HG03520 (cell line): ENCODE measurements at regions not wholly inside any gene's neighbourhood (a gene's known extent, or its start where the extent isn't known, plus 50 kb on each side); places are given as distances from the start of the nearest gene placed in this dataset.
"Not testable (repeated sequence)": the region's sequence is repeated elsewhere in the genome, so short reads cannot be mapped to it uniquely, and the experiment has no call there.

Experiments
- ATAC-seq: cut with Tn5 transposase; IDR thresholded peaks from one replicate; pipeline ENCODE4 v1.9.1; 2021; ENCODE audit warnings: mild to moderate bottlenecking, moderate library complexity; ENCODE audit not compliant: unreplicated experiment

DNA sequence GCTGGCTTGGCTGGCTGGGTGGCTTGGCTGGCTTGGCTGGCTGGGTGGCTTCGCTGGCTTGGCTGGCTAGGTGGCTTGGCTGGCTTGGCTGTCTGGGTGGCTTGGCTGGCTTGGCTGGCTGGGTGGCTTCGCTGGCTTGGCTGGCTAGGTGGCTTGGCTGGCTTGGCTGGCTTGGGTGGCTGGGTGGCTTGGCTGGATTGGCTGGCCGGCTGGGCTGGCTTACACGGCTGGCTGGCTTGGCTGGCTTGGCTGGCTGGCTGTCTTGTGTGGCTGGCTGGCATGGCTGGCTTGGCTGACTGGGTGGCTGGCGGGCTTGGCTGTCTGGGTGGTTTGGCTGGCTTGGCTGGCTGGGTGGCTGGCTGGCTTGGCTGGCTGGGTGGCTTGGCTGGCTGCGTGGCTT, 437.0 kb downstream of the GOLGA6L6 start:
- not testable (repeated sequence) for ATAC-seq

DNA sequence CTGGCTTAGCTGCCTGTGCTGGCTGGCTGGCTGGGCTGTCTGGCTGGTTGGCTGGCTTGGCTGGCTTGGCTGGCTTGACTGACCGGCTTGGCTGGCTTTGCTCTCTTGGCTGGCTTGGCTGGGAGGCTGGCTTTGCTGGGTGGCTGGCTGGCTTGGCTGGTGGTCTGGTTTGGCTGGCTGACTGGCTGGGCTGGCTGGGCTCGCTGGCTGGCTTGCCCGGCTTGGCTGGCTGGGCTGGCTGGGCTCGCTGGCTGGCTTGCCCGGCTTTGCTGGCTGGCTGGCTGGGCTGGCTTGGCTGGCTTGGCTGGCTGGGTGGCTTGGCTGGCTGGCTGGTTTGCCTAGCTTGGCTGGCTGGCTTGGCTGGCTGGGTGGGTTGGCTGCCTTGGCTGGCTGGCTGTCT, 438.7 kb downstream of the GOLGA6L6 start:
- not testable (repeated sequence) for ATAC-seq

DNA sequence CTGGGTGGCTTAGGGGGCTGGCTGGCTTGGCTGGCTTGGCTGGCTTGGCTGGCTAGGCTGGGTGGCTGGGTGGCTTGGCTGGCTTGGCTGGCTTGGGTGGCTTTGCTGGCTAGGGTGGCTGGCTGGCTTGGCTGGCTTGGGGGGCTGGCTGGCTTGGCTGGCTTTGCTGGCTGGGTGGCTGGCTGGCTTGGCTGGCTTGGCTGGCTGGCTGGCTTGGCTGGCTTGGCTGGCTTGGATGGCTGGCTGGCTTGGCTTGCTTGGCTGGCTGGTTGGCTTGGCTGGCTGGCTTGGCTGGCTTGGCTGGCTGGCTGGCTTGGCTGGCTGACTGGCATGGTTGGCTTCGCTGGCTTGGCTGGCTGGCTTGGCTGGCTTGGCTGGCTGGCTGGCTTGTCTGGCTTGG, 439.4 kb downstream of the GOLGA6L6 start:
- ATAC-seq: not testable (repeated sequence)

DNA sequence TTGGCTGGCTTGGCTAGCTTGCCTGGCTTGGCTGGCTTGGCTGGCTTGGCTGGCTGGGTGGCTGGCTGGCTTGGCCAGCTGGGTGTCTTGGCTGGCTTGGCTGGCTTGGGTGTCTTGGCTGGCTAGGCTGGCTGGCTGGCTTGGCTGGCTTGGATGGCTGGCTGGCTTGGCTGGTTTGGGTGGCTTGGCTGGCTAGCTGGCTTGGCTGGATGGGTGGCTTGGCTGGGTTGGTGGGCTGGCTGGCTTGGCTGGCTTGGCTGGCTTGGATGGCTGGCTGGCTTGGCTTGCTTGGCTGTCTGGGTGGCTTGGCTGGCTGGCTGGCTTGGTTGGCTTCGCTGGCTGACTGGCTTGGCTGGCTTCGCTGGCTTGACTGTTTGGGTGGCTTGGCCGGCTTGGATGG, 440.3 kb downstream of the GOLGA6L6 start:
- ATAC-seq: not testable (repeated sequence)

DNA sequence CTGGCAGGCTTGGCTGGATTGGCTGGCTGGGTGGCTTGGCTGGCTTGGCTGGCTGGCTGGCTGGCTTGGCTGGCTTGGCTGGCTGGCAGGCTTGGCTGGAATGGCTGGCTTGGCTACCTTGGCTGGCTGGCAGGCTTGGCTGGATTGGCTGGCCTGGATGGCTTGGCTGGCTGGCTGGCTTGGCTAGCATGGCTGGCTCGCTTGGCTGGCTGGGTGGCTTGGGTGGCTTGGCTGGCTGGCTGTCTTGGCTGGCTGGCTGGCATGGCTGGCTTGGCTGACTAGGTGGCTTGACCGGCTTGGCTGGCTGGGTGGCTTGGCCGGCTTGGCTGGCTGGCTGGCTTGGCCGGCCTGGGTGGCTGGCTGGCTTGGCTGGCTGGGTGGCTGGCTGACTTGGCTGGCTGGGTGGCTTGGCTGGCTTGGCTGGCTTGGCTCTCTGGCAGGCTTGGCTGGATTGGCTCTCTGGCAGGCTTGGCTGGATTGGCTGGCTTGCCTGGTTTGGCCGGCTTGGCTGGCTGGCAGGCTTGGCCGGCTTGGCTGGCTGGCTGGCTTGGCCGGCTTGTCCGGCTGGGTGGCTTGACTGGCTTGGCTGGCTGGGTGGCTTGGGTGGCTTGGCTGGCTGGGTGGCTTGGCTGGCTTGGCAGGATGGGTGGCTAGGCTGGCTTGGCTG, 440.9 kb downstream of the GOLGA6L6 start:
- ATAC-seq: not testable (repeated sequence)

DNA sequence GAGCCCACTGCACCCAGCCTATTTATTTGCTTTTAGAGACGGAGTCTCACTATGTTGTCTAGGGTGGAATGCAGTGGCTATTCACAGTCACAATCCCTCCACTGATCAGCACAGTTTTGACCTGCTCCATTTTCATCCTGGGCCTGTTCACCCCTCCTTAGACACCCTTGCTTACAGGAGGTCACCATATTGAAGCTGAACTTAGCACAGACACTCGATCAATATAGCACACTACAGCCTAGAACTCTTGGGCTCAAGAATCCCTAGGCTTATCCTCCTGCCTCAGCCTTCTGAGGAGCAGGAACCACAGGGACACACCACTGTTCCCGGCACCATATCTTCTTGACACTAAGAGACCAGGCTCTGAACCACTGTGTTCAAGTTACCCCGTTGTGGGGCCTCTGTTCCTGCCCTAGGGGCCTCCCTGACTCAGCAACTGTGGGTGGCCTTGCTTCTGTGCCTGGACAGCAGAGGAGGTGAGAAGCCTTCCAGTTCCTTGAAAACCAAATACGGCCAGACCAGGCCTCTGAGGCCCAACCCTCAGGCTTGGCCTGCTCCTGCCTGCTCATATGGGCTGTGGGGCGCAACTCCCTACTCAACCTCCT, 445.8 kb downstream of the GOLGA6L6 start:
- ATAC-seq: not testable (repeated sequence)

DNA sequence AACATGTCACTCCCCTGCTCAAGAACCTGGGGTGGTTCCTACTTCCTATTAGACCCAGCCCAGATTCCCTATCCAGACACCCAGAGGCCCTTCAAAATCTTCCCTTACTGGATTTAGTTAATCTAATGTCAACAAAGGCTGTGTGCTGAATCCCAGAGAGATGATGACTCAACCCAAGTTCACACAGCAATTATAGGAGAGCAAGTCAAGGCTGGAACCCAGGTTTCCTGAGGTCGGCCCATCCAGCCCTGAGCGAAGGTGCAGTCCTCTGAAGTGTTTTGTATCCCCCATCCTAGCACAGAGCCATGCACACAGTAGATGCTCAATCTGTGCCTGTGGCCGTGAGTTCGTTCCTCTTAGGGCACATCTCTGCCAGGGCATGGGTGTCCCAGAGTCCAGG, 452.1 kb downstream of the GOLGA6L6 start:
- not testable (repeated sequence) for ATAC-seq

DNA sequence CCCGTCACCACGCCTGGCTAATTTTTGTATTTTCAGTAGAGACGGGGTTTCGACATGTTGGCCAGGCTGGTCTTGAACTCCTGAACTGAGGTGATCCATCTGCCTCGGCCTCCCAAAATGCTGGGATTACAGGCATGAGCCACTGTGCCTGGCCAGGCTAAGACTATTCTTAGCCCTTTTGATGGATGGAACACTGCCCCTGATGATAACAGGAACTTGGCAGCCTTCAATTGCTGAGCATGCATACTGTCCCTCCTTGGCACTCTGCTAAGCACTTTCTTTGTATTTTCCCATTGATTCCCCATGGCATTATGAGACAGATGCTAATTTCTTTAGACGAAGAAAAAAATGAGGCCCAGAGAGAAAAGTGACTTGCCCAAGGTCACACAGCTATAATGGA, 457.6 kb downstream of the GOLGA6L6 start:
- ATAC-seq: not testable (repeated sequence)

DNA sequence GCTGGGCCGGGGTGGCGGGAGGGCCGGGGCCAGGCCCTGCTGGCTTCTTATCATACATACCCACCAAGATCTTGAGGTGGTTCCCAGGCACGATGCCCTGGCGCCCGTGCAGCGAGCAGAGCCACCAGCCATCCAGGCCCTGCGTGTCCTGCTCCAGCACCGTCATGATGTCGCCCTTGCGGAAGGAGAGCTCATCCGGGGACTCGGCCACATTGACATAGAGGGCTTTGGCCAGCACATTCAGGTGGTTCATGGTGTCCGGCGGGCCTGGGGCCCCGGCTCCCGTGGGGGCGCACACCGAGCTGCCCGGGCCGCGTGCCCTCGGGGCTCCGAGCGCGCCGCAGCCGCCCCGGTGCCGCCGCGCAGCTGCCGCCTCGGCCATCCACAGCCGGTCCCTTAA, 467.5 kb downstream of the GOLGA6L6 start:
- not testable (repeated sequence) for ATAC-seq

DNA sequence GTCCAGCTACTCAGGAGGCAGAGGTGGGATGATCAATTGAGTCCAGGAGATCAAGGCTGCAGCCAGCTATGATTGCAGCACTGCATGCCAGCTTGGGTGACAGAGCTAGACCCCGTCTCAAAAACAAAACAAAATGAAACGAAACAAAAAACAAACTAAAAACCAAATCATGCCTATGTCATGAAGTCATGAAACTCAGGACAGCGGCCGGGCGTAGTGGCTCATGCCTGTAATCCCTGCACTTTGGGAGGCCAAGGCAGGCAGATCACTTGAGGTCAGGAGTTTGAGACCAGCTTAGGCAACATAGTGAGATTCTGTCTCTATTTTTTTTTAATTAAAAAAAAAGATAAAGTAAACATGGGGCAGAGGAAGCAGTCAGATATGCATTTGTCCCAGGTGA, 472.6 kb downstream of the GOLGA6L6 start:
- not testable (repeated sequence) for ATAC-seq

DNA sequence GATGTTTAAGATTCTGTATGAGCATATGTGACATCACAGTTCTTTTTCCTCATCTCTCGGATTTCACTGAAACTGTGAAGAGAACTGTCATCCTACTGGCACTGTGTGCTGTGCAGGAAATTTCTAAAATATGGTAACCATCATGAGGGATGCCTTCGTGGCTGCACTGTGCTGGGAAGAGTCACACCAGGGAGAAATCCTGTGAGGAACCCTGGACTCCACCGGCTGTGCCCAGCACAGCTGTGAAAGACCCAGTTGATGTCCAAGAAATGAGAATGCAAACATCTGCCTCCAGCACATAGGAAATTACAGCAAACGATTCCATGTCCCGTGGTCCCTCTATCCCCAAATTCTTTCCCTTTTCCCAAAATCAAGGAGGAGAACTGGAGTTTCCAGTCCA, 475.4 kb downstream of the GOLGA6L6 start:
- ATAC-seq: not testable (repeated sequence)

DNA sequence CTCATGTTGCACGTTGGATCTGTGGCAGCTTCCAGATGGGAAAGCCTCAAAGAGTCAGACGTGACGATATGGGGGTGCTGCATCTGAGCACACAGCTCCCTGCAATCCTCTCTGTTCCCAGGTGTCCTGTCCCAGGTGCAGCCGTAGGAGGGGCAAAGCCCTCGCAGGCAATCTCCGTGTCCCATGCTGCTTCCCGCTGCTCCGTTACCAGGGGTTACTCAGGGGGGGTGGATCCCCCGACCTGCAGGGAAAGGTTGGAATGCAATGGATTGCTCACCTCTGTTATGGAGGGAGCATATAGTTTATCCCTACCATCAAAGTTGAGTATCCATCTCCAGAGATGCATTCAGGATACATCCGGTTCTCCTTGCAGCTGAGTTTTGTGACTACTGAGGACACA, 476.1 kb downstream of the GOLGA6L6 start:
- not testable (repeated sequence) for ATAC-seq

DNA sequence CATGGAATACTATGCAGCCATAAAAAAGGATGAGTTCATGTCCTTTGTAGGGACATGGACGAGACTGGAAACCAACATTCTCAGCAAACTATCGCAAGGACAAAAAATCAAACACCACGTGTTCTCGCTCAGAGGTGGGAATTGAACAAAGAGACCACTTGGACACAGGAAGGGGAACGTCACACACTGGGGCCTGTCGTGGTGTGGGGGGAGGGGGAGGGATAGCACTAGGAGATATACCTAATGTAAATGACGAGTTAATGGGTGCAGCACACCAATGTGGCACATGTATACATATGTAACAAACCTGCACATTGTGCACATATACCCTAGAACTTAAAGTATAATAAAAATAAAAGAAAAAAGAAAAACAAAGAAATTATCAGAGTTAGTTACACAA, 478.4 kb downstream of the GOLGA6L6 start:
- ATAC-seq: not testable (repeated sequence)

DNA sequence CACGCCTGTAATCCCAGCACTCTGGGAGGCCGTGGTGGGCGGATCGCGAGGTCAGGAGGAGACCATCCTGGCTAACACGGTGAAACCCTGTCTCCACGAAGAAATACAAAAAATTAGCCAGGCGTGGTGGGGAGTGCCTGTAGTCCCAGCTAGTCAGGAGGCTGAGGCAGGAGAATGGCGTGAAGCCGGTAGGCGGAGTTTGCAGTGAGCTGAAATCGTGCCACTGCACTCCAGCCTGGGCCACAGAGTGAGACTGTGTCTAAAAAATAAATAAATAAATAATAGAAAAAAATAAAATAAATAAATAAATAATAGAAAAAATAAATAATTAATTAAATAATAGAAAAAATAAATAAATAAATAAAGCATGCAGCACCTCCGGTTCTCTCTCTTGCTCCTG, 480.8 kb downstream of the GOLGA6L6 start:
- not testable (repeated sequence) for ATAC-seq

DNA sequence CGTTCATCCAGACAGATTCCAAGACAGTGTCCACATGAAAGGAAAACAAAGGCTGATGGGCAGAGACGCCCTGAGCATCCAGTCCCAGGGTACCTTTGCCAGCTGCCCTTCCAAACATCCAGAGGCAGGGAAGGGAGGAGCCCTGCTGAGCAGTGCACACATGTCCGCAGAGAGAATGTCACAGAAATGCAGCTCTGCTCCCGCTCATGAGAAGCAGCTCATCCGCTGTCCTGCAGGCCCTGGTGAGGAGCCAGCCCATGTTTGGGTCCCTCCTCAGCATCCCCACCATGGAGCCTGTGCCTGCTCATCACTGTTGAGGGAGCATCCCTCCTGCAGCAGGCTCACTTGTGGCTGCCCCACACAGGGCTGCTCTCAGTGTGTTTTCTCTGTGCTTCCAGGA, 484.7 kb downstream of the GOLGA6L6 start:
- ATAC-seq: not testable (repeated sequence)

DNA sequence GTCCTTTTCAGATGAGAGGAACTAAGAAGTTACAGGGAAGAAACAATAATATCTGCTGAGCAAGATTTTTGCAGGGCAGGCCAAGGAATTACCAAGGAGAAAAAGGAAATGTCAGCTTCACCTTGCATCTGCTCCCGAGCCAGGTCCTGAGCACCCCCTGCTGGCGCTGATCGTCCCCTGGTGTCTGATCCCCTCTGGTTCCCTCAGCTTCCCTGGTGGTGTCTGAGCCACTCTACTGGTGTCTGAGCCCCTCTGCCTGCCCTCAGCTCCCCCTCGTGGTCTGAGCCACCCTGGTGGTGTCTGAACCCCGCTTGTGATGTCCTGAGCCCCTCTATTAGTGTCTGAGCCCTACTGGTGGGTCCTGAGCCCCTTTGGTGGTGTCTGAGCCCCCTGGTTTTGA, 485.7 kb downstream of the GOLGA6L6 start:
- not testable (repeated sequence) for ATAC-seq

DNA sequence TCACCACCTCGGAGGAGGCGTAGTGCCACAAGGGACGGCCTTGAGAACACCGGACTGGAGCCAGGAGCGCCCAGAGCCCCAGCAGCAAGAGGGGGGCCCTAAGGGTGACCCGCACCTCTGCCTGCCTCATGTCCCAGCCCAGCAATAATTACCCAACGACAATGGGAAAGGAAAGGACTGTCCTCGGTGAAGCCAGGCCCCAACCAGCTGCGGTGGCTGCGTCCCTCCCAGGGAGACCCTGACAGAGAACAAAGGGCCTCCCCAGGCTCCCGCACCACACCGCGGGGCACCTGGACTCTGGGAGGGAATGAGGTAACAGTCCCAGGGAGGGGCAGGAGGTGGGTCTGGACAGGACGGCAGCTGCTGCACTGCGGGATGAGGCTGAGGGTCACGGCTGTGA, 493.4 kb downstream of the GOLGA6L6 start:
- not testable (repeated sequence) for ATAC-seq

DNA sequence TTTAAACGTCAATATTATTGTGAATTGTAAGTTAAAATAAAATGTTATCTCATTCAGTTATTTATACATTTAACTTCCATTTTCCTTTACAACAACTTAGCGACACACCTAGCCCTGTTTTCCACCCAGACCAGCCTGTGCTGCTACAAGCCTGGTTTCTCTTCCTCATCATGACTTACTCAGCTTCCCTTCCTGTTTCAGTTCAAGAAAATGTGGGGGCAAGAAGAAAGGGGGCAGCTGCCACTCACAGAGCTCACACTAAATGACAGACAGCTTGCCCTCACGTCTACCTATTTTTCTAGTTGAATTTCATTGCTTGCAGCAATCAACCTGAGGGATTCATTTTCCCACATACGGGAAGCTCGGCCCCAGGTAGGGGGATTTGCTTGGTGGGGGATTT, 496.4 kb downstream of the GOLGA6L6 start:
- ATAC-seq: not testable (repeated sequence)

DNA sequence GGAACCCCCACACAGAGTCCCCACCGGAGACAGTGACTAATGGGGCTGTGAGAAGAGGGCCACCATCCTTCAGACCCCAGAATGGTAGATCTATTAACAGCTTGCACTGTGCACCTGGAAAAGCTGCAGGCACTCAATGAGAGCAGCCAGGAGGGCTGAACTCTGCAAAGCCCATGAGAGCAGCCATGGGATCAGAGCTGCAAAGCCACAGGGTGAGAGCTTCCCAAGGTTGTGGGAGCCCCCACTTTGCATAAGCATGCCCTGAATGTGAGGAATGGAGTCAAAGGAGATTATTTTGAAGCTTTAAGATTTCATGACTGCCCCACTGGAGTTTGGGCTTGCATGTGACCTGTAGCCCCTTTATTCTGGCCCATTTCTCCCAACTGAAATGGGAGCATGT, 500.9 kb downstream of the GOLGA6L6 start:
- not testable (repeated sequence) for ATAC-seq

DNA sequence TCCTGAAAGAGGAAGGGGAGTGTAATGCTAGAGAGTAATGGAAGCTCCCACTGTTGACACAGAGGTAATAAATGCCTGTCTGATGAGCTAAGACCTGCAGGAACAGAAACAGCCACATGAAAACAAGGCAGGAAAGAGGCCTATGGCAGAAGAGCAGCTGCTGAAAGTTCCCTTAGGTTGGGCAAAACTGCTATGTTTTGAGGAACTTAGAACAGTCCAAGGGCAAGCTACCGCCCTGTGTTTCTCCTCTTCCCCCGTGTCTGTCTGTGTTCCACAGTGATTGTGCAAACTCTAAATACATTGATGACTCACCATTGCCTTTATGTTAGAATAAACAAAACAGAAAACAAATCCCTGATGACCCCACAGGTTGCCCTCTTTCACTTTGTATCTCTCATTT, 516.6 kb downstream of the GOLGA6L6 start:
- not testable (repeated sequence) for ATAC-seq

DNA sequence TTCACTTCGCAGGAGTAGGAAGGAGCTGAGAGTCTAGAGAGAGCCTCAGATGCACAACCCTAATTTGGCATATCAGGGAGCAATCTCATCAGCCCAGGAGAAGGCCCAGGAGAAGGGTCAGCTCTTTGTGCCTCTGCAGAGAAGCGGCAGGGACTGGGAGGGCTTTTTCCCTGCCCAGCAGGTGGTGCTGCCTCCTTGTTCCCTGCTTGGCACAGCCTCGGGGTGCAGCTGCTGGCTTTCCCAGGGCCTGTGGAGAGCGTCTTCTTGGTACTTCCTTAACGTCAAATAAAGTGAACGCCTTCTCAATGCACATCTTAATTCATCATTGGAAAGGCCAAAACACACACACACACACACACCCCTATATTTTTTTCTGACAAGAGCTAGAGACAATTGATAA, 519.3 kb downstream of the GOLGA6L6 start:
- not testable (repeated sequence) for ATAC-seq

DNA sequence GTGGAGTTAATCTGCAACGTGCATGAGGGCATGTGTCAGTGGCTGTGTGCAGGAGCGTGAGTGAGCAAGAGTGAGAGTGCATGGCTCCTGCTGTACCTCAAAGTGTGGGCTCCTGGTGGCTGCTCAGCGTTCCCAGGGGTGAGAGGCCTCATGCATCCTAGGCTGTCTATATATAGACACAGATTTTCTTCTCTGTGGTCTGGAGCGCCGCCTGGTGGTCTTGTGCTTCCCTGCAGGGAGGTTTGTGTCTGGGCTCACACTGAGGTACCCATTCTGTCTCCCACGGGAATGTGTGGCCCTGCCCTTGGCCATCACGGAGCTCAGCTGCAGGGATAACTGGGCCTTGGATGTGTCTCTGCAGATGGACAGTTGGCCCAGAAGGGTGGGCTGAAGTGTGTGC, 520.2 kb downstream of the GOLGA6L6 start:
- ATAC-seq: not testable (repeated sequence)

DNA sequence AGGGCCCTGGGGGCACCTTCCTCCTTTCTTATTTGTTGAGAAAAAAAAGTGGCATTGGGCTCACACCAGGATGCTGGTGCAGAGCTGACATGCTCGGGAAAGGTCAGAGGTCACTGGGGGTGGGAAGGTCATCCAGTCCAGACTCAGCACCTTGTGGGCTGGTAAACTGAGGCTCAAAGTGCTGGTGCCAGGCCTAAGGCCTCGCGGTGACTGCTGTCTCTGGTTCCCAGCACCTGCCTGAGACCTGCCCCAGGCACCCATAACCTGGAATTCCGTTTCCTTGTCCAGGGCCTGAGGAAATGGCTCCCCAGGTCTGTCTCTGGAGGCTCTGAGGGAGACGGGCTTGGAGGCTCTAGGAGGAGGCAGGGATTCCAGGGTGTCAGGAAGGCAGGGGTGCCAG, 521.0 kb downstream of the GOLGA6L6 start:
- not testable (repeated sequence) for ATAC-seq
